HFFc6 (cell line): ENCODE measurements at regions not wholly inside any gene's neighbourhood (a gene's known extent, or its start where the extent isn't known, plus 50 kb on each side); places are given as distances from the start of the nearest gene placed in this dataset.

Source experiments
- DNase-seq: peaks from one replicate; pipeline ENCODE4 v3.0.0-alpha.2; 2018
- H3K27ac Mint-ChIP-seq: 2 replicates; pipeline ENCODE4 v1.8.0; 2020; ENCODE audit warnings: mild to moderate bottlenecking, mixed read lengths
- H3K27me3 Mint-ChIP-seq: 2 replicates; pipeline ENCODE4 v1.8.0; 2021; ENCODE audit warnings: mild to moderate bottlenecking, moderate library complexity, mixed read lengths; ENCODE audit not compliant: insufficient read depth
- H3K36me3 Mint-ChIP-seq: 2 replicates; pipeline ENCODE4 v1.8.0; 2021; ENCODE audit warnings: low read depth, mixed read lengths
- H3K4me1 Mint-ChIP-seq: 2 replicates; pipeline ENCODE4 v1.8.0; 2020; ENCODE audit warnings: low read depth, mixed read lengths
- H3K4me3 Mint-ChIP-seq: 2 replicates; pipeline ENCODE4 v1.8.0; 2020; ENCODE audit warnings: mild to moderate bottlenecking, moderate library complexity, mixed read lengths
- H3K9me3 Mint-ChIP-seq: 2 replicates; pipeline ENCODE4 v1.8.0; 2020; ENCODE audit warnings: mild to moderate bottlenecking, mixed read lengths
- TF ChIP-seq, protein P1 (sequence below): fragments of 200-600 bp; sonication (generic); IDR thresholded peaks from 2 replicates; pipeline ENCODE4 v1.5.0; 2021; ENCODE audit warnings: antibody characterized with exemption, mild to moderate bottlenecking

DNA sequence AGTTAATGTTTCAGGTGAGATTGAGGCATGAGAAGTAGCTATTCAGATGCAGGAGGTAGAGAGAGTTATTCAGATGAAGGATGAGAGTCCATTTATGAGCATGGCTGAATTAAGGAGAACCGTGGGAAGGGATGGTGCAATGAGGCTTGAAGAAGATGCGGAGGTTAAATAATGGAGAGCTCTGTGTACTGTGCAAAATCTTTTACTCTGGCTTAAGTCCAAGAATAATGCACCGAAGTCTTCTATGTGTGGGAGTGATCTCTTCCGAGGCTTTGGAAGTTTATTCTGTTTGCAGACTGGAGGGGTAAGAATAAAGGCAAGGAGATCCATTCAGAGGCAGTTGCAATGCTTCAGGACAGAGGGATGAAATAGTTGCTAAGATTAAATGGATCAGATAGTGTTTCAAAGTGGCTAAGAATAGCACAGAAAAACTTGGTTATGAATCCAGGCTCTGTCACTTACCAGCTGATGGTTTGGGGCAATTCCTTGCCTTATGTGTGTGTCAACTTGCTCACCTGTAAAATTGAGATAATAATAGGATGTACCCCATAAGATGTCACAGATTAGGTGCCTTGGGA lies 467.1 kb downstream of the HDGFL1 start:
- no peak overlapping the region for H3K27ac Mint-ChIP-seq
- H3K4me1 Mint-ChIP-seq = no peaks in the 10 kb centered on the region
- H3K36me3 Mint-ChIP-seq = no peaks in the 10 kb centered on the region
- no peak for DNase-seq
- TF ChIP-seq, protein P1, sequence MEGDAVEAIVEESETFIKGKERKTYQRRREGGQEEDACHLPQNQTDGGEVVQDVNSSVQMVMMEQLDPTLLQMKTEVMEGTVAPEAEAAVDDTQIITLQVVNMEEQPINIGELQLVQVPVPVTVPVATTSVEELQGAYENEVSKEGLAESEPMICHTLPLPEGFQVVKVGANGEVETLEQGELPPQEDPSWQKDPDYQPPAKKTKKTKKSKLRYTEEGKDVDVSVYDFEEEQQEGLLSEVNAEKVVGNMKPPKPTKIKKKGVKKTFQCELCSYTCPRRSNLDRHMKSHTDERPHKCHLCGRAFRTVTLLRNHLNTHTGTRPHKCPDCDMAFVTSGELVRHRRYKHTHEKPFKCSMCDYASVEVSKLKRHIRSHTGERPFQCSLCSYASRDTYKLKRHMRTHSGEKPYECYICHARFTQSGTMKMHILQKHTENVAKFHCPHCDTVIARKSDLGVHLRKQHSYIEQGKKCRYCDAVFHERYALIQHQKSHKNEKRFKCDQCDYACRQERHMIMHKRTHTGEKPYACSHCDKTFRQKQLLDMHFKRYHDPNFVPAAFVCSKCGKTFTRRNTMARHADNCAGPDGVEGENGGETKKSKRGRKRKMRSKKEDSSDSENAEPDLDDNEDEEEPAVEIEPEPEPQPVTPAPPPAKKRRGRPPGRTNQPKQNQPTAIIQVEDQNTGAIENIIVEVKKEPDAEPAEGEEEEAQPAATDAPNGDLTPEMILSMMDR = no peak
- peaks cover 20% of the 10 kb centered on the region for H3K9me3 Mint-ChIP-seq
- no peak overlapping the region for H3K4me3 Mint-ChIP-seq
- no peaks in the 10 kb centered on the region; the same call in 1 of the 2 replicates for H3K27me3 Mint-ChIP-seq

DNA sequence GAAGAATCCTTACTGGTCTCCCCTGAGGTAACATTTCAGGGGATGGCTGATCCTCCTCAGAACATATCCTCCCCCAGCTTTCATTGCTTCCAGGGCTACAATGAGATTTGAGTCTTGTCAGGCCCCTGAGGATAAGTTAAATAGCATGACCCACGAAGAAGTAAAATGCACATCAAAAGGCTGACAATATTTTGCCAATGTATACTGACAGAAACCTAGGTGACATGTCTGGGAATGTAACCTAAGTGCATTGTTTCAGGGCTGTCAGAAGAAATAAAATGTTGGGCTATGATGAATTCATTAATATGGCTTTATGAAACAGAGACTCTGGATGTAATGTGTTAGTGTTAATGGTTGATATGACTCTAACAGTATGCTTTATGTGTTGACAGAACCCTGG lies 471.5 kb downstream of the HDGFL1 start:
- no peaks in the 10 kb centered on the region for H3K36me3 Mint-ChIP-seq
- peaks cover 21% of the 10 kb centered on the region for H3K9me3 Mint-ChIP-seq
- H3K4me1 Mint-ChIP-seq = no peaks in the 10 kb centered on the region
- no peak overlapping the region for H3K27ac Mint-ChIP-seq
- no peaks in the 10 kb centered on the region; the same call in 1 of the 2 replicates for H3K27me3 Mint-ChIP-seq
- H3K4me3 Mint-ChIP-seq = no peak overlapping the region
- TF ChIP-seq, protein P1 = no peak
- no peak for DNase-seq

DNA sequence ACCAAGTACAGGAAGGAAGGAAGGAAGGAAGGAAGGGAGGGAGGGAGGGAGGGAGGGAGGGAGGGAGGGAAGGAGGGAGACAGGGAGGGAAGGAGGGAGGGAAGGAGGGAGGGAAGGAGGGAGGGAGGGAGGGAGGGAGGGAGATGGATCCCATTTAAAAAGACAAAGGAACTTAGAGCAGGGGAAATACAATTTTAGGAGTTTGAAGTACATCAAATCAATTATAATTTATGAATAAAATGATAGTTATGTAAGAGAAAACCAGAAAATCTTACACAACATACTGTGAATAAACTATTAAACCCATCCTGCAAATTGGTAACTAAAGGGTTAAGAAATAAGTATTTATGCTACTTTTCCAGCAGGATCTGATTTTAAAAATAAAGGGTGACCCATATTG lies 475.9 kb downstream of the HDGFL1 start:
- H3K4me3 Mint-ChIP-seq = no peak overlapping the region
- H3K4me1 Mint-ChIP-seq = no peaks in the 10 kb centered on the region
- DNase-seq = no peak
- H3K36me3 Mint-ChIP-seq = no peaks in the 10 kb centered on the region; the same call in 1 of the 2 replicates
- TF ChIP-seq, protein P1 = no peak
- H3K9me3 Mint-ChIP-seq = peaks cover 37% of the 10 kb centered on the region
- no peaks in the 10 kb centered on the region; the same call in 1 of the 2 replicates for H3K27me3 Mint-ChIP-seq
- H3K27ac Mint-ChIP-seq = no peak overlapping the region

DNA sequence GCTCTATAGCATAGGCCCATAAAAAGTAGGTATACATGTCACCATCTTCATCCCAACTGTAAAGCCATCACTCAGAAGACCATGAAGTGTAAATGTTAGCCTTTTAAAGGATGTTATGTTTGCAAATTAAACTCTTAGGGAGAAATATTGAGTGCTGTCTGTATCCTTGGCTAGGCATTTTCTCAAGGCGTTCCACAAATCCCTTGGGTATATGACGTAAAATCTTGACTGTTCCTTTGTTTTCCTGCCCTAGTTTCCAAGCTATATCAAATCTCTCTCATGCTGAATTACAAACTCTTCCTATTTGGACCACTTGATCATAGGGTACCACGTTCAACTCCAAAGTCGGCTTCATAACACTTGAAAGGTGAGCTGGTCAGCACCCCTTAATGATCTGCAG lies 486.2 kb downstream of the HDGFL1 start:
- Mint-ChIP-seq H3K4me1 (no peaks in the 10 kb centered on the region), H3K27ac (no peak overlapping the region), H3K27me3 (no peaks in the 10 kb centered on the region), H3K9me3 (peaks cover 28% of the 10 kb centered on the region), H3K4me3 (no peak overlapping the region), H3K36me3 (no peaks in the 10 kb centered on the region)
- TF ChIP-seq, protein P1 = no peak
- DNase-seq = no peak

DNA sequence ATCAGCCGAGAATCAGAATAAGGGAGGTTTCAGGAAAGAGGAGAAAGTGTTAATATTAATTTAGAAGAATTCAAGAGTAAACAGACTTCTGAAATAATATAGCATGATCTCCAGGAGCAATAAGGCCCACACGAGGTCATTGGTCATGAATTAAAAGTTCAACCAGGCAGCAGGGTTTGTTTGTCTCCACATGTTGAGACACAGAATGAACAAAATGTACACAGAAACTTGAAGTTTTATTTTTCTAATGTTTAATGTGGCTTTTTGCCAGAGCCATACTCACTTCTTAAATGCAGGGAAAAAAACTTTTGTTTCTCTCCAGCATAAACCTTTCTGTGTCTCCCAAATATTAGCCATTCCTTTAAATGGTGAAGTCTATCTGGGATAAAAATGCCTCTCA lies 504.5 kb downstream of the HDGFL1 start:
- Mint-ChIP-seq H3K9me3 (peaks cover 62% of the 10 kb centered on the region), H3K27ac (no peak overlapping the region), H3K4me3 (no peak overlapping the region), H3K4me1 (no peaks in the 10 kb centered on the region), H3K27me3 (no peaks in the 10 kb centered on the region), H3K36me3 (no peaks in the 10 kb centered on the region)
- TF ChIP-seq, protein P1 = no peak
- no peak for DNase-seq

DNA sequence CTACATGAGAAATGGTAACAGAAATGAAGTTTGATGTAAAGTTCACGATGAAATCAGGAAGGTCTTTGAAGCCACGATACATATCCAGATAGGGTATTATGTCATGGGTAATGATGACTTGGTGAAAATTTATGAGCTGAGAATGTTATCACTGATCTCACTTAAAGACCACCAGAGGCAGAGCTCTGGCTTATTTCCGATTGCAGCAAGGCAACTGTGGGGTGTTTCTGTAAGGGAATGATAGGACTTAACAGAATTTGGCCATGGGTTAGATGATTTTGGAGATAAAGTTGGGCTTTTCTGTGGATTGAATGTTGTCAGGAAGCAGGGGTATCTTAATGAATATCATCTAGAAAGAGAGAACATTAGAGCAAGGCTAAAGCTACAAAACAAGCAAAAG lies 508.4 kb downstream of the HDGFL1 start:
- no peak for DNase-seq
- Mint-ChIP-seq H3K27me3 (no peaks in the 10 kb centered on the region), H3K27ac (no peak overlapping the region), H3K36me3 (no peaks in the 10 kb centered on the region), H3K4me1 (no peaks in the 10 kb centered on the region), H3K4me3 (no peak overlapping the region), H3K9me3 (peaks cover 49% of the 10 kb centered on the region)
- TF ChIP-seq, protein P1 = no peak
